Gastroesophageal sphincter (tissue), 4 donors: ENCODE measurements at regions not wholly inside any gene's neighbourhood (a gene's known extent, or its start where the extent isn't known, plus 50 kb on each side); places are given as distances from the start of the nearest gene placed in this dataset.
"Not testable (repeated sequence)": the region's sequence is repeated elsewhere in the genome, so short reads cannot be mapped to it uniquely, and the experiment has no call there.

ENCODE experiments used
- ATAC-seq: fragments of 150-250 bp; one replicate; pipeline ENCODE4 v1.9.1; 2016; ENCODE audit warnings: mild to moderate bottlenecking, moderate library complexity
- H3K27ac ChIP-seq, 4 donors: fragments of 200-600 bp; sonication (generic) in 3 of 4; 1 replicate in 3 of 4; 2 replicates in 1 of 4; pipeline ENCODE4 v1.5.1; 2016 to 2019
- H3K27me3 ChIP-seq: fragments of 200-600 bp; sonication (generic); one replicate; pipeline ENCODE4 v1.5.1; 2019
- H3K36me3 ChIP-seq, 2 donors: fragments of 200-600 bp; sonication (generic); one replicate each; pipeline ENCODE4 v1.5.1; 2019; ENCODE audit warnings: control low read depth in 1 of 2
- H3K4me1 ChIP-seq, 3 donors: fragments of 200-600 bp; sonication (generic); 1 replicate in 2 of 3; 2 replicates in 1 of 3; pipeline ENCODE4 v1.5.1; 2016 to 2019; ENCODE audit warnings: control low read depth in 2 of 3
- H3K4me3 ChIP-seq, 2 donors: fragments of 200-600 bp; sonication (generic); one replicate each; pipeline ENCODE4 v1.5.1; 2019; ENCODE audit warnings: mild to moderate bottlenecking in 1 of 2, moderate library complexity in 1 of 2
- H3K9me3 ChIP-seq, 3 donors: fragments of 200-600 bp; sonication (generic); one replicate each; pipeline ENCODE4 v1.5.1; 2017 to 2019; ENCODE audit warnings: control low read depth in 2 of 3
- EP300 ChIP-seq: sonication (generic); formaldehyde crosslinking; IDR thresholded peaks from one replicate; pipeline ENCODE4 v1.6.1; 2017; ENCODE audit warnings: antibody characterized with exemption, mild to moderate bottlenecking
- POLR2A ChIP-seq, 2 donors: fragments of 450-650 bp; IDR thresholded peaks; one replicate each; pipeline ENCODE4 v1.6.1; 2017; ENCODE audit warnings: antibody characterized with exemption in 2 of 2, mild to moderate bottlenecking in 2 of 2, moderate library complexity in 1 of 2
- POLR2AphosphoS5 ChIP-seq: sonication (generic); formaldehyde crosslinking; IDR thresholded peaks from one replicate; pipeline ENCODE4 v1.6.1; 2017; ENCODE audit warnings: antibody characterized with exemption
- WGBS, 2 donors: methylation state at CpG; one replicate each; pipeline ENCODE4 v1.1.5; 2018; ENCODE audit warnings: low coverage in 1 of 2; 5-methylcytosine and 5-hydroxymethylcytosine counted together
- TF ChIP-seq, protein P1 (sequence below), 4 experiments: fragments of 200-600 bp in 2 of 4; fragments of 450-650 bp in 2 of 4; sonication (generic) in 1 of 4; IDR thresholded peaks; one replicate each; pipeline ENCODE4 v1.5.1; 2017 to 2019; ENCODE audit warnings: antibody characterized with exemption in 4 of 4, mild to moderate bottlenecking in 2 of 4, moderate library complexity in 2 of 4

DNA sequence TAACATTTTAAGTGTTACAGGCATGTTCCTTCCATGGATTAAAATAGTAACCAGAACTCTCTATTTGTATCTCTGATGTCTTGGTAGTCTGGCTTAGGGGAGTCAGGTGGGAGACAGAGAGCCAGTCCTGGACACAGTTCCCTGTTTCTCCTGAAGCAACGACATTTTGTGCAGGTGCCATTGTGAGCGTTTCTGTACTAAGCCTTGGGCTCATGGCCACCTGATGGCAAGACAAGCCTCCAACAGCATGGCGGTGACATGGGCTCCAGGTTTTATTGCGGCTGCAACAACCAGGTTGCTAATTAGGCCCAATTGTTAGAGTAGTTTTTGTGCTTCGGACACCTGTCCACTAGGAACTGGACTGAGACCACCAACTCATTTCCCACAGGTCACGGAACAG, 105.3 kb downstream of the PRDM13 start:
- Histone ChIP-seq H3K9me3 (peaks cover 0 to 13% (median 0%) of the 10 kb centered on the region in 3 donors), H3K27ac (no peak overlapping the region), H3K27me3 (no peaks in the 10 kb centered on the region), H3K36me3 (no peaks in the 10 kb centered on the region), H3K4me1 (no peaks in the 10 kb centered on the region), H3K4me3 (no peak overlapping the region)
- ATAC-seq = no peak
- TF ChIP-seq, protein P1, sequence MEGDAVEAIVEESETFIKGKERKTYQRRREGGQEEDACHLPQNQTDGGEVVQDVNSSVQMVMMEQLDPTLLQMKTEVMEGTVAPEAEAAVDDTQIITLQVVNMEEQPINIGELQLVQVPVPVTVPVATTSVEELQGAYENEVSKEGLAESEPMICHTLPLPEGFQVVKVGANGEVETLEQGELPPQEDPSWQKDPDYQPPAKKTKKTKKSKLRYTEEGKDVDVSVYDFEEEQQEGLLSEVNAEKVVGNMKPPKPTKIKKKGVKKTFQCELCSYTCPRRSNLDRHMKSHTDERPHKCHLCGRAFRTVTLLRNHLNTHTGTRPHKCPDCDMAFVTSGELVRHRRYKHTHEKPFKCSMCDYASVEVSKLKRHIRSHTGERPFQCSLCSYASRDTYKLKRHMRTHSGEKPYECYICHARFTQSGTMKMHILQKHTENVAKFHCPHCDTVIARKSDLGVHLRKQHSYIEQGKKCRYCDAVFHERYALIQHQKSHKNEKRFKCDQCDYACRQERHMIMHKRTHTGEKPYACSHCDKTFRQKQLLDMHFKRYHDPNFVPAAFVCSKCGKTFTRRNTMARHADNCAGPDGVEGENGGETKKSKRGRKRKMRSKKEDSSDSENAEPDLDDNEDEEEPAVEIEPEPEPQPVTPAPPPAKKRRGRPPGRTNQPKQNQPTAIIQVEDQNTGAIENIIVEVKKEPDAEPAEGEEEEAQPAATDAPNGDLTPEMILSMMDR (IDR thresholded peaks at IDR 0.05) = no peak
- TF ChIP-seq POLR2AphosphoS5 (no peak), EP300 (no peak), POLR2A (IDR thresholded peaks at IDR 0.05) (no peak)
- 77 to 80% methylated on average over 3 of the region's 6 CpGs for WGBS, 2 donors

DNA sequence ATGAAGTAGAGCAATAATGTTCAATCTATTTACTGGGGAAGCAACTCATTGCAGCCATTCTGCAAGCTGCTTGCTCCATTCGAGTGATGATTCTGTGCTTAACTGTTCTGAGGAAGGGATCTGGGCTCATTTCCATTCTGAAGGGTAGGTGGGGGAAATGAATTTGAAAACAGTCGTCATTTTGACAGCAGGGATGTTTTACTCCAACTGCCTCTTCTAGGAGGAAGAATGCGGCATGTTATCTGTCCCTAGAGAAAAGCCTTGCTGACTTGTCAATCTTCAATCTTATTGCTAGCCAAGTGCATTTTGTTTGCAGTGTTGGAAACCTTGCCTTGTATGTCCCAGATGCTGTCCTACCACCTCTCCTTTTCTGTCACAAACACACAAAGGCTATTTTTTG, 105.9 kb downstream of the PRDM13 start:
- Histone ChIP-seq H3K4me3 (no peak overlapping the region), H3K27ac (no peak overlapping the region), H3K9me3 (peaks cover 0 to 15% (median 0%) of the 10 kb centered on the region in 3 donors), H3K36me3 (no peaks in the 10 kb centered on the region), H3K4me1 (no peaks in the 10 kb centered on the region), H3K27me3 (no peaks in the 10 kb centered on the region)
- WGBS, 2 donors = 15 to 55% methylated on average over 2 to 3 of the region's 3 CpGs
- ATAC-seq = no peak
- no peak for TF ChIP-seq POLR2AphosphoS5

DNA sequence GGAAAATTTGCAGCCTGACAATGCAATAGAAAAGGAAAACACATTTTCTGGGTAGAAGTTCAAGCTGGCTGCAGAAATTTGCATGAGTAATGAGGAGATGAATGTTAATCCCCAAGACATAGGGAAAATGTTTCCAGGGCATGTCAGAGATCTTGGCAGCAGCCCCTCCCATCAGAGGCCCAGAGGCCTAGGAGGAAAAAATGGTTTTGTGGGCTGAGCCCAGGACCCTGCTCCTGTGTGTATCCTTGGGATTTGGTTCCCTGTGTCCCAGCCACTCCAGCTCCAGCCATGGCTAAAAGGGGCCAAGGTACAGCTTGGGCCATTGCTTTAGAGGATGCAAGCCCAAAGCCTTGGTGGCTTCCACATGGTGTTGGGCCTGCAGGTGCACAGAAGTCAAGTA, 115.4 kb downstream of the PRDM13 start:
- not testable (repeated sequence) for H3K4me1 ChIP-seq, H3K36me3 ChIP-seq, H3K4me3 ChIP-seq, H3K27me3 ChIP-seq, H3K27ac ChIP-seq, ATAC-seq
- peaks cover 0 to 11% (median 0%) of the 10 kb centered on the region in 3 donors for H3K9me3 ChIP-seq

DNA sequence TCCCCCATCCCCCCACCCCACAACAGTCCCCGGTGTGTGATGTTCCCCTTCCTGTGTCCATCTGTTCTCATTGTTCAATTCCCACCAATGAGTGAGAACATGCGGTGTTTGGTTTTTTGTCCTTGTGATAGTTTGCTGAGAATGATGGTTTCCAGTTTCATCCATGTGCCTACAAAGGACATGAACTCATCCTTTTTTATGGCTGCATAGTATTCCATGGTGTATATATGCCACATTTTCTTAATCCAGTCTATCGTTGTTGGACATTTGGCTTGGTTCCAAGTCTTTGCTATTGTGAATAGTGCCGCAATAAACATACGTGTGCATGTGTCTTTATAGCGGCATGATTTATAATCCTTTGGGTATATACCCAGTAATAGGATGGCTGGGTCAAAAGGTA, 123.6 kb downstream of the PRDM13 start:
- not testable (repeated sequence) for H3K36me3 ChIP-seq, ATAC-seq, H3K27ac ChIP-seq, H3K4me1 ChIP-seq, H3K4me3 ChIP-seq, H3K9me3 ChIP-seq, H3K27me3 ChIP-seq
- 89 to 92% methylated on average over 3 to 5 of the region's 6 CpGs for WGBS, 2 donors

DNA sequence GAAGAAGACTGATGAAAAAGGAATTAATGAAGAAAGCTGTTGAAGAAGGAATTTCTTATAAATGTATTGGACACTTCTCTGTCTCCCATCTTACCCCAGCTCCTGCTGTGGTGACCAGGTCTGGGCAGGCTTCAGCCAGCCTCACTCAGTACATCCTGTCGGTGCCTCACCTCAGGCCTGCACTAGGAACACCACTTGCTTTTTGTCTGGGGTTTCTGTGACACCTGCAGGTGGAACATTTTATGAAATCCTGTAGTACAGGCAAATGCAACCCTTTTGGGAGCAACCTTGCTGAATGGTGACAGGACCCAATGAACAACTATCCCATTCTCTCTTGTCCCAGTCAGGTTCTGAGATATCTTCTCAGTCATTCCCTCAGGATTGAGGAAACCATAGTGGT, 129.7 kb downstream of the PRDM13 start:
- H3K27me3 ChIP-seq = peaks cover 24% of the 10 kb centered on the region
- no peaks in the 10 kb centered on the region for H3K4me1 ChIP-seq
- TF ChIP-seq, protein P1 (IDR thresholded peaks at IDR 0.05) = no peak
- TF ChIP-seq EP300 = no peak
- no peak overlapping the region for H3K4me3 ChIP-seq
- ATAC-seq = no peak
- H3K9me3 ChIP-seq = no peaks in the 10 kb centered on the region
- H3K27ac ChIP-seq = no peak overlapping the region
- 33 to 71% methylated on average over 1 of the region's 1 CpG for WGBS, 2 donors
- H3K36me3 ChIP-seq = no peaks in the 10 kb centered on the region

DNA sequence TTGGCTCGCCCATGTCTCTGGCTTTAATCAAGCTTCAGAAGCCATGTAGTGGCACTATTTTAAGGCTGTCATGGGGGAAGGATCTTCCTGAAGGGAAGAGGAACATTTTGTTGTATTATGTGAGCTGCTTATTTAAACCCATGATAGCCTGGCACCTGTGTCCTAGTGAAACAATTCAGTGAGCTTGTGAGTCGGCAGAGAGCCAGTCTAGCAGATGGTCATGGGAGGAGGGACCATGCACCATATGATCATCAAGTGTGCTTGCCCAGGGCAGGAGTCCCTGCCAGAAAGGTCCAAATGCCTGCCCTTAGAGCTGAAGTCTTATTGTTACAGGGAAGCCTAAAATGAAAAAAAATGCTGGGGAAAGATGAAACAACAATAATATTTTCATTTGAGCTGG, 132.9 kb downstream of the PRDM13 start:
- ATAC-seq = no peak
- Histone ChIP-seq H3K9me3 (no peaks in the 10 kb centered on the region), H3K27ac (no peak overlapping the region), H3K27me3 (peaks cover 24% of the 10 kb centered on the region), H3K4me1 (no peaks in the 10 kb centered on the region), H3K36me3 (no peaks in the 10 kb centered on the region), H3K4me3 (no peak overlapping the region)
- TF ChIP-seq POLR2AphosphoS5 (no peak), POLR2A (IDR thresholded peaks at IDR 0.05) (no peak), EP300 (no peak)
- TF ChIP-seq, protein P1 (IDR thresholded peaks at IDR 0.05) = no peak
- 33% methylated on average over 1 of the region's 2 CpGs; no CpG with 5 or more reads in 1 of the 2 donors for WGBS, 2 donors

DNA sequence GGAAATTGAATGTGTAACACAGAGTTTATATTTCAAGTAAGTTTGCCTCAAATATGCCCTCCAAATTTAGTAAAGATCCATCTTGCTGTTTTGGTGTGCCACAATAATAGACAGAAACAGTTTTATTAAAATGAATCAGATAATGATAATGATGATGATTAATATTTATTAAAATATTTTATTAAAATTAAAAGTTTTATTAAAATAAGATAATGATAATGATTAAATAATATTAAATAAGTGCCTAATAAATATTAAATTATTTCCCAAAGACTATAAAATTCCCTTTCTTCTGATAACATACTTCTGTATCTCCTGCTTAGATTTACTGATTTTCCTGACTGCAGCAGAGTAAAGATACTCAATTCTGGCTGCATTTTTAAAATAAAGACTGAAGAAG, 134.5 kb downstream of the PRDM13 start:
- peaks cover 24% of the 10 kb centered on the region for H3K27me3 ChIP-seq
- H3K27ac ChIP-seq = no peak overlapping the region
- H3K4me1 ChIP-seq = no peaks in the 10 kb centered on the region
- H3K4me3 ChIP-seq = no peak overlapping the region
- H3K9me3 ChIP-seq = no peaks in the 10 kb centered on the region
- TF ChIP-seq POLR2A (IDR thresholded peaks at IDR 0.05) (no peak), POLR2AphosphoS5 (no peak), EP300 (no peak)
- TF ChIP-seq, protein P1 (IDR thresholded peaks at IDR 0.05) = no peak
- no peaks in the 10 kb centered on the region for H3K36me3 ChIP-seq
- no peak for ATAC-seq
